ENCODE measurements at regions not wholly inside any gene's neighbourhood (a gene's known extent, or its start where the extent isn't known, plus 50 kb on each side); places are given as distances from the start of the nearest gene placed in this dataset.

- TF ChIP-seq CTCF (IDR thresholded peaks at IDR 0.05) (no peak), POLR2A (IDR thresholded peaks at IDR 0.05) (no peak)
Measured at GRCh38 chr6:27023664-27024063, 223.8 kb upstream of the PRSS16 start.

Measured in esophagus squamous epithelium (tissue), 4 donors.